ENCODE measurements at regions not wholly inside any gene's neighbourhood (a gene's known extent, or its start where the extent isn't known, plus 50 kb on each side); places are given as distances from the start of the nearest gene placed in this dataset.

DNA sequence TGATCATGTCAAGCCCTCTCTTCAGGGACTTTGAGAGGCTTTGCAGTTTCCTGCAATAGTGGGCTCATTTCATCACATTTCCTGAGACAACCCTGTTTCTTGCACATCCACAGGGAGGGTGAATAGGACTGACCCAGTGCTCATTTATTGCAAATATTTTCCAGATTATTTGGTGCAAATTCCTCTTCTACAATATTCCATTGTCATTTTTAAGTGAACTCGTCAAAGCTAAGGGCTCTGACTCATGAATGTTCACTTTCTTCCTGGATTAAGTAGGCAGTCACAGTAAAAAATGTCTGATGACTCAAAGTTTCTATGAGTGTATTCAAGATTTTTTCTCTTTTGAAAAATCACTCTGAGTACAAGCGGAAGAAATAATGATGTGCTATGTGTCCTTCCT, 225.5 kb upstream of the GALNT5 start:
- TF ChIP-seq, protein P1, sequence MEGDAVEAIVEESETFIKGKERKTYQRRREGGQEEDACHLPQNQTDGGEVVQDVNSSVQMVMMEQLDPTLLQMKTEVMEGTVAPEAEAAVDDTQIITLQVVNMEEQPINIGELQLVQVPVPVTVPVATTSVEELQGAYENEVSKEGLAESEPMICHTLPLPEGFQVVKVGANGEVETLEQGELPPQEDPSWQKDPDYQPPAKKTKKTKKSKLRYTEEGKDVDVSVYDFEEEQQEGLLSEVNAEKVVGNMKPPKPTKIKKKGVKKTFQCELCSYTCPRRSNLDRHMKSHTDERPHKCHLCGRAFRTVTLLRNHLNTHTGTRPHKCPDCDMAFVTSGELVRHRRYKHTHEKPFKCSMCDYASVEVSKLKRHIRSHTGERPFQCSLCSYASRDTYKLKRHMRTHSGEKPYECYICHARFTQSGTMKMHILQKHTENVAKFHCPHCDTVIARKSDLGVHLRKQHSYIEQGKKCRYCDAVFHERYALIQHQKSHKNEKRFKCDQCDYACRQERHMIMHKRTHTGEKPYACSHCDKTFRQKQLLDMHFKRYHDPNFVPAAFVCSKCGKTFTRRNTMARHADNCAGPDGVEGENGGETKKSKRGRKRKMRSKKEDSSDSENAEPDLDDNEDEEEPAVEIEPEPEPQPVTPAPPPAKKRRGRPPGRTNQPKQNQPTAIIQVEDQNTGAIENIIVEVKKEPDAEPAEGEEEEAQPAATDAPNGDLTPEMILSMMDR (IDR thresholded peaks at IDR 0.05): no peak
- no peak for TF ChIP-seq POLR2A (IDR thresholded peaks at IDR 0.05)

Data from heart left ventricle (tissue), 13 donors.